BJ (cell line): ENCODE measurements at regions not wholly inside any gene's neighbourhood (a gene's known extent, or its start where the extent isn't known, plus 50 kb on each side); places are given as distances from the start of the nearest gene placed in this dataset.

Experiments used
- CTCF ChIA-PET: fragments of 350-600 bp; formaldehyde crosslinking; extraction: SDS; loops from one replicate; lab custom pipeline; 2021; ENCODE audit warnings: antibody characterized with exemption, inconsistent platforms; lab: Yijun Ruan, JAX
- POLR2A ChIA-PET: fragments of 300-600 bp; sonication (Branson Sonifier 250); formaldehyde crosslinking; extraction: SDS; loops from one replicate; lab custom pipeline; 2021; ENCODE audit warnings: antibody characterized with exemption; lab: Charles Lee
- DNase-seq: peaks from one replicate; pipeline ENCODE4 v3.0.0-alpha.2; 2011; ENCODE audit warnings: low read depth
- H3K27me3 ChIP-seq: 2 replicates; pipeline ENCODE4 v1.6.0; 2011; ENCODE audit warnings: low read length; ENCODE audit not compliant: control insufficient read depth, insufficient read depth
- H3K36me3 ChIP-seq: 2 replicates; pipeline ENCODE4 v1.5.1; 2011; ENCODE audit warnings: low read length; ENCODE audit not compliant: control insufficient read depth, insufficient read depth
- H3K4me3 ChIP-seq: 2 replicates; pipeline ENCODE4 v1.5.1; 2011; ENCODE audit warnings: low read depth, mild to moderate bottlenecking, control low read depth, low read length
- CTCF ChIP-seq: IDR thresholded peaks from 2 replicates; pipeline ENCODE4 v1.5.1; 2011; ENCODE audit warnings: low read depth, mild to moderate bottlenecking, control low read depth, inconsistent platforms, low read length, moderate library complexity; ENCODE audit not compliant: insufficient read depth

- TF ChIP-seq CTCF, result no peak
- Histone ChIP-seq H3K4me3 (no peak overlapping the region), H3K36me3 (no peaks in the 10 kb centered on the region), H3K27me3 (no peaks in the 10 kb centered on the region)
- CTCF ChIA-PET, result no interaction called here
- no peak for DNase-seq
- POLR2A ChIA-PET, result no interaction called here
Observed at GRCh38 chr1:193794239-193794638, 607.8 kb upstream of the B3GALT2 start.

- POLR2A ChIA-PET, result no interaction called here
- DNase-seq, result no peak
Observed at GRCh38 chr1:193791746-193792145, 605.3 kb upstream of the B3GALT2 start.

GRCh38 chr1:193787061-193787460 lies 600.6 kb upstream of the B3GALT2 start:
- Histone ChIP-seq H3K4me3 (no peak overlapping the region), H3K36me3 (no peaks in the 10 kb centered on the region), H3K27me3 (no peaks in the 10 kb centered on the region)
- no peak for TF ChIP-seq CTCF
- POLR2A ChIA-PET, result no interaction called here
- CTCF ChIA-PET, result no interaction called here
- DNase-seq, result no peak

More at GRCh38 chr1:193791746-193792145, 605.3 kb upstream of the B3GALT2 start:
- no peak for TF ChIP-seq CTCF
- Histone ChIP-seq H3K4me3 (no peak overlapping the region), H3K36me3 (no peaks in the 10 kb centered on the region), H3K27me3 (no peaks in the 10 kb centered on the region)
- CTCF ChIA-PET, result interaction anchor here (0.9 kb wide), 1 partner anchor 17 kb away, joined by 3 read pairs; no protein-coding TSS in a partner anchor

- Histone ChIP-seq H3K36me3 (no peaks in the 10 kb centered on the region), H3K27me3 (no peaks in the 10 kb centered on the region), H3K4me3 (no peak overlapping the region)
- POLR2A ChIA-PET, result no interaction called here
- DNase-seq, result no peak
- CTCF ChIA-PET, result no interaction called here
- no peak for TF ChIP-seq CTCF
Observed at GRCh38 chr1:193785850-193786420, 599.5 kb upstream of the B3GALT2 start.

GRCh38 chr1:193774536-193775323 lies 588.3 kb upstream of the B3GALT2 start:
- no peak for DNase-seq
- Histone ChIP-seq H3K4me3 (no peak overlapping the region), H3K36me3 (no peaks in the 10 kb centered on the region), H3K27me3 (no peaks in the 10 kb centered on the region)
- POLR2A ChIA-PET, result interaction anchor here (0.6 kb wide), 1 partner anchor 10 kb away, joined by 3 read pairs; no protein-coding TSS in a partner anchor
- CTCF ChIA-PET, result no interaction called here
- TF ChIP-seq CTCF, result no peak
